Amniotic epithelial cell (primary cell): ENCODE measurements at regions not wholly inside any gene's neighbourhood (a gene's known extent, or its start where the extent isn't known, plus 50 kb on each side); places are given as distances from the start of the nearest gene placed in this dataset.
"Not testable (repeated sequence)": the region's sequence is repeated elsewhere in the genome, so short reads cannot be mapped to it uniquely, and the experiment has no call there.

Experiments
- DNase-seq: peaks from one replicate; pipeline ENCODE4 v3.0.0-alpha.2; 2010; ENCODE audit warnings: low read depth

- no peak for DNase-seq
These were observed 620.9 kb upstream of the CELF4 start for GRCh38 chr18:38186491-38186890.

GRCh38 chr18:38174594-38174993 lies 609.0 kb upstream of the CELF4 start:
- no peak for DNase-seq

GRCh38 chr18:38174173-38174572 lies 608.6 kb upstream of the CELF4 start:
- no peak for DNase-seq

GRCh38 chr18:38170845-38171244 lies 605.2 kb upstream of the CELF4 start:
- DNase-seq, result no peak

- no peak for DNase-seq
These were observed 602.0 kb upstream of the CELF4 start for GRCh38 chr18:38167623-38168022.

GRCh38 chr18:38153116-38153515 lies 587.5 kb upstream of the CELF4 start:
- not testable (repeated sequence) for DNase-seq

GRCh38 chr18:38116716-38117115 lies 551.1 kb upstream of the CELF4 start:
- DNase-seq, result no peak

- DNase-seq, result no peak
These were observed 549.6 kb upstream of the CELF4 start for GRCh38 chr18:38115201-38115600.

GRCh38 chr18:38087538-38087937 lies 521.9 kb upstream of the CELF4 start:
- DNase-seq, result no peak

- no peak for DNase-seq
These were observed 515.9 kb upstream of the CELF4 start for GRCh38 chr18:38081516-38081915.

GRCh38 chr18:38077229-38077628 lies 511.6 kb upstream of the CELF4 start:
- no peak for DNase-seq

GRCh38 chr18:38076346-38077070 lies 510.9 kb upstream of the CELF4 start:
- no peak for DNase-seq

- DNase-seq, result no peak
These were observed 508.8 kb upstream of the CELF4 start for GRCh38 chr18:38074298-38074876.

- no peak for DNase-seq
These were observed 502.2 kb upstream of the CELF4 start for GRCh38 chr18:38067821-38068220.

GRCh38 chr18:38067086-38067485 lies 501.5 kb upstream of the CELF4 start:
- DNase-seq, result no peak

- no peak for DNase-seq
These were observed 487.4 kb upstream of the CELF4 start for GRCh38 chr18:38052879-38053590.

- DNase-seq, result no peak
These were observed 482.2 kb upstream of the CELF4 start for GRCh38 chr18:38047820-38048219.

- DNase-seq, result no peak
These were observed 481.1 kb upstream of the CELF4 start for GRCh38 chr18:38046651-38047050.

GRCh38 chr18:38045845-38046244 lies 480.2 kb upstream of the CELF4 start:
- no peak for DNase-seq

- no peak for DNase-seq
These were observed 476.8 kb upstream of the CELF4 start for GRCh38 chr18:38042211-38042890.

GRCh38 chr18:38038242-38038641 lies 472.6 kb upstream of the CELF4 start:
- no peak for DNase-seq

GRCh38 chr18:38035193-38035592 lies 469.6 kb upstream of the CELF4 start:
- no peak for DNase-seq

- DNase-seq, result no peak
These were observed 467.7 kb upstream of the CELF4 start for GRCh38 chr18:38033282-38033681.
